HUDEP-2 (cell line): ENCODE measurements at regions not wholly inside any gene's neighbourhood (a gene's known extent, or its start where the extent isn't known, plus 50 kb on each side); places are given as distances from the start of the nearest gene placed in this dataset.
A peak's percentile ranks its signal among the peaks of the same experiment; 100 is the strongest.
"Not testable (repeated sequence)": the region's sequence is repeated elsewhere in the genome, so short reads cannot be mapped to it uniquely, and the experiment has no call there.

Experiments used
- DNase-seq, 76 experiments: peaks; one replicate each; lab custom pipeline; 2025; ENCODE audit not compliant: unreplicated experiment in 76 of 76; lab: John Stamatoyannopoulos, UW

DNA sequence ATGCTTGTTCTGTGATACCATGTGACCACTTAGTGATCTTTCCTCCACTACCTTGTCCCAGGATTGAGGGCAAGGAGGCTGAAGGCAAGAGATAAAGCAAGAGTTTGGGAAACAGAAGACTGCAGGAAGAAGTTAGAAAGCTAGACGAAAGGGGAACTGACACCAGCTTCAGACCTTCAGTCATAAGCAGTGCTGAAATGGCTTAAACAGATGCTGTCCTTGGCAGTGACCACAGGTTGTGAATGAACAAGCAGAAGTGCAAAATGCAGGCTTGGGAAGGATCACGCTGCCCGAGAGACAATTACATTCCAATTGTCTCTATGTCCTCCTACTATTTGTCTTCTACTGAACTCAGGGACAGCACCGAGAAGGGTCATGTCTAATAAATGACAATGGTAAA, 704.9 kb upstream of the AUTS2 start:
- no peak for DNase-seq

DNA sequence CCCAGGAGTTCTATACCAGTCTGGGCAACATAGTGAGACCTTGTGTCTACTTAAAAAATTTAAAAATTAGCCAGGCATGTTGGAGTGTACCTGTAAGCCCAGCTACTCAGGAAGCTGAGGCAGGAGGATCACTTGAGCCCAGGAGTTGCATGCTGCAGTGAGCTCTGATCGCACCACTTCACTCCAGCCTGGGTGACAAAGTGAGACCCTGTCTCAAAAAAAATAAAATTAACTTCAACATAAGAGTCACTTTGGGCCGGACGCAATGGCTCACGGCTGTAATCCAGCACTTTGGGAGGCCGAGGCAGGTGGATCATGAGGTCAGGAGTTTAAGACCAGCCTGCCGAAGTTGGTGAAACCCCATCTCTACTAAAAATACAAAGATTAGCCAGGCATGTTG, 699.1 kb upstream of the AUTS2 start:
- DNase-seq, result not testable (repeated sequence)

DNA sequence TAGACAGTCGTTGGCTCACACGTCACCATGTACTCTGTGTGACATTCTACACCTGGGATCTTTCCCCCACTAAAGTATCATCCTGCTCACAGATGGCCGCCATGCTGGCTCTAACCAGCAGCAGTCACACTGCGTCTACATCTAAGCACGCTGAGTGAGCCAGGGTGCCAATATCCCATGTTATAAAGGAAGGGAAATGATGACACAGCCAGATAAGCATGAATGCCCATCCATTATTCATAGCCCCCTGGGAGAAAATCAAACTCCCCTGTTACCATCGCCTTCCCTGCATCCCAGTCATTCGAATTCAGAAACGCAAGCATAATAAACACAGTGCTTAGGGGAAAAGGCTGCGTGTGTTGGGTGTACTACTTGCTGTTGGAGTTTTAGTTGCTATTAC, 698.2 kb upstream of the AUTS2 start:
- DNase-seq, result no peak

DNA sequence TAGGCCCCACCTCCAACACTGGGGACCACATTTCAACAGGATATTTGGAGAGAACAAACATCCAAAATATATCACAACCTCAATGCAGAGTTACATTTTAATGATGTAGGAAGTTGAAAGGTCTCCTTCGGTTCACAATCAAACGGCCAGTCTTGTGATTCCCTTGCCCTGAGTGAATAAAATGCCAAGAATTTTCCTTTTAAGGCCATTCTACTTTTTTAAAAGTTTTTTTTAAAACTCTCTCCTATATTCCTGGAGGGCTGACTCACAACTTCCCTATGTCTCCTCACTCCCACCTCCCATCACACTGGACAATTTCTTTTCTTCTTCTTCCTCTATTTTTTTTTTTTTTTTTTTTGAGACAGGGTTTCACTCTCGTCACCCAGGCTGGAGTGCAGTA, 693.6 kb upstream of the AUTS2 start:
- no peak for DNase-seq

DNA sequence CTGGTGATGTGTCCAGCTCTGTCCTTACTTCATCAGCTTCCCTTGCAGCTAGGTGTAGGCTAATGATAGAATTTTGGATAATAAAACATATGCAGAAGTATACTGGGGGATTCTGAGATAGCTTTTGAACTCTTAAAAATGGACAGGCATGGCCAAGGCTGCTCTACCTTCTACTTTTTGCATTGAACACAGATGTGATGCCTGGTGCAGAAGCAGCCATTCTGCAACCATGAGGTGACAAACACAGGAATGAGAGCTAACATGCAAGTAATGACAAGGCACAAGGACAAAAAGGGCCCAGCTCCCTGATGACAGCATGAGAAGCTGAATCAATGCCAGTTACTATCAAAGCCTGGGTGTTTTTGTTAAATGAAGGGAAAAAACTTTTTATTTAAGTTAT, 686.5 kb upstream of the AUTS2 start:
- no peak for DNase-seq

DNA sequence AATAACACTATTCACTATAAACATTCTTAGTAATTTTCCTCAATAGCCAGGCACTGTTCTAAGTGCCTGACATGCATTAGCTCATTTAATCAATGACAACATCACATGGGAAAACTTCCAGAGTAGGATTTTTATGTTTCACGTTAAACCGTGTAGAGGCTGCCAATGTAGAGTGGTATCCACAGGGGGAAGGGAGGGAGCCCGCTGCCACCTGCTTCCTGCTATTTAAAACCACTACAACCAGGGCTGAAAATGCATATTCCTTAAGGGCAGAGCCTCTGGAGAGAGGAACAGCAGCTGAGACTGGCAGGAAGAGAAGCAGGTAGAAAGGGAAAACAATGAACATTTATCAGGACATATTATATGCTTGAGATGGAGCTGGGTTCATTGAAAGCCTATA, 684.3 kb upstream of the AUTS2 start:
- no peak for DNase-seq

DNA sequence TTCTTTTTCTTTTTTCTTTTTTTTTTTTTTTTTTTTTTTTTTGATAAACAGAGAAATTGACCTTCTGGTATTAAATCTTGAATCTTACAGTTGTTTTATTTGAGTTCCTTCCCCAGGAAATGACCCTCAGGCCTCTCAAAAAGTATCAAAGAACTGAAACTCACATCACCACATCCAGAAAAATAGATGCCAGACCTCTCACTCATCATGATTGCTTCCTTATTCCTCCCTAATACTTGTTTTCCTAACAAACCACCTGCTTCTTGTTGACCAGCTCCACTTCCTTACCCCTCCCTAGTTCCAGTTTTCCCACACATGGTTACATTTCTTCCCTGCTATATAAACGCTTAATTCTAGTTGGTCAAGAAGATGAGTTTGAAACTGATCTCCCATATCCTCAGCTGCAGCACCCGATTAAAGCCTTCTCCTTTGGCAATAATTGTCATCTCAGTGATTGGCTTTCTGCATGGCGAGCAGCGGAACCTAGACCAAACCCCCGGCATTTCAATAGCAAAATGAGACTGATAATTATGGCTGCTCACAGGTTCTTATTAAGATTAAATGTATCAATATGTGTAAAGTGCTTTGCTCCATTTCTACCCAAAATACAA, 681.1 kb upstream of the AUTS2 start:
- DNase-seq, result no peak

DNA sequence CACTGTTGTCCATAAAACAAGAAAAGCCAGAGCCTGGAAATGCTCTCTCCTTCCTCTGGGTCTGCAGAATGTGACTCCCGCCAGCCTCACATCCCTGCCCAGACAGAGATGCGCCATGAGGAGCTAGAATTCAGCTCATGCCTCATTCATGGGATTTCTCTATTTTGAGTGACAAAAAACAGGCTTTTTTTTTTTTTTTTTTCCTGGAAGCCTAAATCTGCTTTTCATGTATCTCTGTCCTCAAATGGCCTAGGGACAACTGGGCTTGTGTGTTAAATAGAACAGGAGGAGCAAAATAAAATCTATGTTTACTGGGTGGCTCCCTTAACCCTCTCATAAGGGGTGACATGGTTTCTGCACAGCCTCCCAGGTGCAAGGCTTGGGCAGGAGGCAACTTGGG, 679.7 kb upstream of the AUTS2 start:
- no peak for DNase-seq

DNA sequence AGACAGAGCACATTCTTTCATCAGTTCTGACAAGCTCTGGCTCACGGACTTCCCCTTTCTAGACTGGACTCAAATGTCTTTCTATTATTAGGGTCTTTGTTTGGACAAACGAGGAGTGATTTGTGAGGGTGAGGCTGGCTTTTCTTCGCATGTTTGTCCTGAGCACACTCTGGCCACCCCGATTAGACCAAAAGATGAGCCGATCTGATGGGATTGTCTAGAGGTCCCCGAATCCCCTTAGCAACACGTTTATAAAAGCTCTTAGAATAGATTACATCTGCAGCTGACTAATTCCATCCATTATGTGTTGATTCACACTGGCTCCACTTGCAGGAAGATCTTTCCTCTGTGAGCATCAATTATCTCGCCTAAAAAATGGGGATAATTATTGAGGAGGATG, 675.4 kb upstream of the AUTS2 start:
- DNase-seq, result no peak

DNA sequence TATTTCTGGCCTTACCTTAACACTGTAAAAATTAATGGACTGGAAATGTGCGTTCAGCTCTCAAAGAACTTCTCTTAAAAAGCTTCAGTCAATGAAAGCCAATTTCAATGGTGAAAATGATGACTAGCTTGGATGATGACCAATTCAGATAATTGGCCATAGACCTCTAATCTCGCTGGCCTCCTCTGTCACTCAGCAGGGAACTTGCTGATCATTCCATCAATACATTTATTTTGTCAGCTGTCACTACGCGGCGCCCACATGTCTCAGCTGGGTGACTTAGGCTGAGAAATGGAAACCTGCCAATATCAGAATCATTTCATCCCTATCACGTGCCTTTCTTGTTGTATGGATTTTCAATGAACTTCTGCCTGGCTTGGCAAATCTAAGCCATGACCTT, 673.0 kb upstream of the AUTS2 start:
- no peak for DNase-seq

DNA sequence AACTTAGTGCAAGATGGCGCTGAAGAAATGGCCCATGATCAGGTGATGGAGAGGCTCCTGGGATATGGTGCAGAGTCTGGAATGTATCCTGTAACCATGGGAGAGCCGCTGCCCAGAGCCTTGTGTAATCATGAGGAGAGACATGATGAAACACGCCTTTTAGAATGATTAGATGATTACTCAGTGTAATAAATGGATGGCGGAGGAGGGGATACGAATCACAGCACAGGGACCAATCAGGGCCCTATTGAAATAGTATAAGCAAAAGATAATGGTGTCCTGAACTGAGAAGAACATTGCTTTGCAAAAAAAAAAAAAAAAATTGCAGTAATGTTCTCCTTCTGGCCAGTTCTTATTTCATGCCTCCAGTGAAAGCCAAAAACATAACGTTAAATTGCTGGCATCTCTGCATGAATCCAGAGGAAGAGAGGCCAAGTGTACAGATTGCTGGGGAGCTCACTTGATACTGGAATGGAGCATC, 668.5 kb upstream of the AUTS2 start:
- no peak for DNase-seq

DNA sequence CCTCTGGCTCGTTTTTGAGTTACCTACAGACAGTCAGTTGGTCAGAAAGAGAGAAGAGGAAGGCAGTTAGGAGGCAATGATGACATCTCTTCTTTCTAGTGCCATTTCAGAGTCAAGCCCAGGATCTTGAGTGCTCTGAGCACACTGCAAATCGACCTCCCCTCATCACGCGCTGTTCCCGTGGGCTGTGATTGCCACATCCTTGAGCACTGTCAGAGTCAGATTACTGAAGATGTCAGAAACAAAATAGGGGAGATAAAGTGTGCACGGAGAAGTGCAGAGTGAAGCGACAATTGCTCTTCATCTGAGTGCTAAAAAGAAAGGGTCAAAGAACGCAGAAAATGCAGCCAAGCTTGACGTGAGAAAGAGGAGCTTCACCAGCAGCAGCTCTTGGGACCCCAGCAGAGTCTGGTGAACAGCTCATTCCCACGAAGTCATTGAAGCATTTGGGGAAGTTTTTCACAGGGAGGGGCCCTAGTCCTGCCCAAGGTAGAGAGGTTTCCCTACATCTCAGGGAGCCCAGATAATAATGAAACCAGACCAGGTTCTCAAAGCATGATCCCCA, 661.7 kb upstream of the AUTS2 start:
- DNase-seq, result no peak

DNA sequence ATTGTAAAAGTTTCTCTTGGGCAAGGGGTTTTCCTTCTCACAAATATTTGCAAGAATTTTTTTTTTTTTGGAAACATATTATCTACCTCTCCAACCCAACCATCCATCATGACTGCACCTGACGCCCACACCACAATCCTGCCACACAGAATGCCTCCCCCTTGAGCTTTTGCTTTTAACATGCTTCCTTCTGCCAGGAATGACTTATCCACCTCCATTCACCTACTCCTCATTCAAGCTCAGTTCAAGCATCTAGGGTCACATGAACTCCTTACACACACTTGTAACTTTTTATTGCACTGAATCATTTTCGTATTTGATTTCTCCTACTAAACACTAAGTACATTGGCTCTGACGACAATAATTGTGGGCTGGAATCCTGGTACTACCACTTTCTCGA, 660.1 kb upstream of the AUTS2 start:
- no peak for DNase-seq

DNA sequence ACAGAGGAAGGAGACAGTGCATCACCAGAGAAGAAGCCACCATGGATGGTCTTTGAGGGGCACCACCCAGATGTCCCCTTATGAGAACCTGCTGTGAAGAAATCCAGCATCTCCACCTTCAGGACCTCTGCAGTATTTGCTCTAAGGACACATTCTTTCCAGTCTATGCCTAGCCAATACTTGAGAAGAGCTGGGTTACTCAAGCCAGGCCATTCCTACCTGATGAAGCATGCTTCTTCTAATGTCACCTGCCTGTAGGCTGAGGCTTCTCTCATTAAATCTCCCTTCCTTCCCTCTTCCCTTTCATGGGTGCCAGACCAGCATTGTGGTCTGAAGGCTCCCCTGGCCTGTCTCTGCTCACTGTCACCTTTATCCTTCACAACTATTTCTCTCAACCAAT, 654.5 kb upstream of the AUTS2 start:
- DNase-seq, result no peak

DNA sequence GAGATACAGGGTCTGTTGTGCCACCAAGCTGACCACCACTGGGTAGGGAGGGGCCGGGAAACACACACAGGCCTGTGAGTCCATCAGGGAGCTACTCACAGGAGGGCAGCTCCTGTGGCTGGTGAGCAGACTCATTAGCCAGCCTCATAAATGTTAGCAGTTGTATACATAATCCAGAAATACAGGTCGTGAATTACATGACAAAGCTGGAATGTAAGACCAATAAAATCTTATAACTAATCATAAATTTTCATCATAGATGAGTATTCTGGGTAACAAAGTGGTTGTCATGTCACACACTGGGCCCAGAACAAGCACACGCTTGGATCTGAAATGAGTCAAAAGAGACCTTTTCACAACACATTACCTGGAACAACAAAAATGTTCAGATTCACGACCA, 642.6 kb upstream of the AUTS2 start:
- no peak for DNase-seq

DNA sequence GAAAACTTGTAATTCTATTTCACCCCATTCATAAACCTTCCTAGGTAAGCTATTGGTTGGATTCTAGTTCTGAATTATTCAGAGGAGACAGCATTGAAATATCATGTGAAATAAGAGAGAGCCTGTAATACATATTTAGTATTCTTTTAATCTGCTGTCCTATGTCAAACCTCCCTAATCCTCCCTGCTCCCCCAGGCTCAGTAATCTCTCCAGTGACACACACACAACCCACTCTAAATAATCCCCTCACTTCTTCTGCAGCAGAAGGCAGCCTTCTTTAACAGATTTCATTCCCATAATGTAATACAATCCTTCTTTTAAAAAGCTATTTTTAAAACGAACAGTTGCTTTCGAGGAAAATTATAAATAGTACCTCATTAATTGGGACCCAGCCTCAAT, 639.7 kb upstream of the AUTS2 start:
- DNase-seq, result no peak

DNA sequence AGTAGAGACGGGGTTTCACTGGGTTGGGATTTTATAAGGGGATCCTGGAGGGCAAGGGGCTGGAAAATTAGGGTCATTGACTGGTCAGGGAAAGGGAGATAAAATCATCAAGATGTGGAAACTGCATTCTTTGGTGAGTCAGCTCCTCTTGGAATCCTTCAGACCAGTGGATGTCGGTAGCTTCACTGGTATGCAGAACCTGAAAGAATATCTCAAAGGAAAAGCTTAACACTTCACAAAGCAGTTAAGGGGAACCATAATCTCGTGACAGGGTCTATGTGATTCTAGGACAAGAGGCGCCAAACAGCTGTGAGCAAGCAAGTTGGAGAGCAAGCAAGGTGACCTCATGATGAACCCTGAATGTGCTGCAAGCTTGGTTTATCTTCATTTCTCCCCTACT, 634.7 kb upstream of the AUTS2 start:
- DNase-seq, result no peak

DNA sequence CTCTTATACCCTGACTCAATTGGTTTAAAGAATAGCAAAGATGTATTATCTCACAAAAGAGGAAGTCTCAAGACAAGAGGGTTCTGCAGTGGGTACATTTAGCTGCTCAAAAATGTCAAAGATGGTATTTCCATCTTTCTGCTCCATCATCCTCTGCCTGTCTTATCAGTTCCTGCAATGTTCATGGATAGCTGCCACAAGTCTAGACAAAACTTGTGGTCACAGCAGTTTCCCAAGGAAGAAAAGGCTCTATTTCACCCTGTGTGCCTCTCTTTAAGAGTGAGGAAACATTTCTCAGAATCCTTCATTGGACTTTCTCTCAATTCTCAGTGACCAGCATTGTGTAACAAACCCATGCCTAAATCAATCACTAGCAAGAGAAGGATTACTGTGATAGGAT, 634.2 kb upstream of the AUTS2 start:
- peak in 4 of 76 experiments; percentile 3 to 18 (median 10) for DNase-seq

DNA sequence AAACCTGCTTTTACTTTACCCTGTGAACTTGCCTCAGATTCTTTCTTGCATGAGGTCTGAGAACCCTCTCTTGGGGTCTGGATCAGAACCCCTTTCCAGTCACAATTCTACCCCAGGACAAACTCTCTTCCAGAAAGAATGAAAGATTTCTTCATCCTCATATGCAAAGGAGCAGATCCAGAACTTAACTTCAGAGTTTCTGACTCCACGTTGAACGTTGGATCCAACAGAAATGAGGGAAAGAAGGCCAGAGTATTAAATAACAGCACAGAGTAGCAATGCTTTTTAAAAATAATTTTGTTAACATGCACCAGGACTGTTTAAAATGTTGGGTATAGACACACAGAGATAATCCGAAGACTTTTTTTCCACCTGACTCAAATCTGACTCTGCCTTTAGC, 632.9 kb upstream of the AUTS2 start:
- DNase-seq, result no peak

DNA sequence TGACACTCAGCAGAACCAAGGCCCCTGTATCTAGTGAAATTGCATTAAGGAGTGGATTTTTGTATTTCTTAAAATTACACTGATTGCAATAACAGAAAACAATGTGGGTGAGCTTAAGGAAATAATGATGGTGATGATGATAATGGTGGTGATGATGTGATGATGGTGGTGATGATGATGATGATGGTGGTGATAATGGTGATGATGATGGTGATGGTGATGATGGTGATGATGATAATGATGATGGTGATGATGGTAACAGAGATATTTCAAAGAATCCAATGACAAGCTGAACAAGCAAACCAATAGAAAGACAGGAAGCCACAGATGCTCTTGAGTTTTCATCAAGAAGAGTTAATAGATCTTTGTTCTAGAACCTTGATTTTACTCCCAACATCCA, 630.7 kb upstream of the AUTS2 start:
- DNase-seq, result no peak

DNA sequence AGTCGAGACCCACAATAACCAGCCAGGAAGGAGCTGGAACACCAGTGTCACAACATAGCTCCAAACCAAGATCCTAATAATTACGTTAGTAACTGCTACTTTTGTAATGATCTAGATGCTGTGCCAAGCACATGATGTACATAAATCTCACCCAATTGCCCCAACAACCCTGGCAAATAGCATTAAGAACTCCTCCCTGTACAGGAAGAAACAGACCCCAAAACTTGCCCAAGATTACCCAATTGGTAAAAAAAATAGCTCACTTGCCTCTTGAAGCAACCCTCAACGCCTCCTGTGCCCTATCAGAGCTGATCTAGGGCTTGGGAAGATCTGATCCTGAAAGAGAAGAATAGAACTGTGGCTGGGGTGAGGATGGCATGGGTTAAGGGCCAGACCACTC, 628.7 kb upstream of the AUTS2 start:
- DNase-seq, result no peak

DNA sequence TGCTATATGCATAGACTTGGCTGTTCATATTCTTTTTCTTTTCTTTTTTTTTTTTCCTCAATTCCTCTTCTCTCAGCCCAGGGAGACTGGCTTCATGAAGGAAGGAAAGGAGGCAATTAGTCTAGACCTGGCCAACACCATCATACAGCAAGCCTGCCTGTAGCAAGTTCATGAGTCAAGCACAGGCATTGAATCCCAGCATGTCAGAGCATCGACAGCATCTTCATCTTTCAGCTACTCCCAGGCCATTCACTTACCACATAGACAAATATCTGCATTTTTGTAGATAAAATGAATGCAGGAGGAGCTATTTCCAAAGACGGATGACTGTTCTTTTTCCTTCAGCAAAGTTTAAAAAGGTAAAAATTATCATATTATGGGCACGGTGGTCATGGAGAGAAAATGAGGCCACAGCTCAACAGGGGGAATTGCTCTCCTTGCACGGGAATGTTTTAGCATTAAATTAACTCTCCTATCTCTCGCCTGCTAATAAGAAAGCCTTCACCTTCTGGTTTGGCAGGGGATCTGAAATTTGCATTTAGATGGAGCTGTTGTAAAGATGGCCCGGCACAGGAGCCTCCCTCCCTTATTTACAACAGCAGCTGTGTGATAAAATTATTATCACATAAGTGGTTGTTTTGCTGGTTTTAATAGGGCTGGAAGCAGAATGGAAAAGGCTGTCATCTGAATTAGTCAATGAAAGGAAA, 626.5 kb upstream of the AUTS2 start:
- no peak for DNase-seq
